ENCODE measurements at regions not wholly inside any gene's neighbourhood (a gene's known extent, or its start where the extent isn't known, plus 50 kb on each side); places are given as distances from the start of the nearest gene placed in this dataset.

GRCh38 chr1:166378805-166379204 is 212.0 kb upstream of the FAM78B start:
- TF ChIP-seq CTCF (IDR thresholded peaks at IDR 0.05) (no peak), POLR2AphosphoS5 (IDR thresholded peaks at IDR 0.05) (no peak), POLR2A (IDR thresholded peaks at IDR 0.05) (no peak), EP300 (IDR thresholded peaks at IDR 0.05) (no peak)
